Upper lobe of left lung (tissue), 4 donors: ENCODE measurements at regions not wholly inside any gene's neighbourhood (a gene's known extent, or its start where the extent isn't known, plus 50 kb on each side); places are given as distances from the start of the nearest gene placed in this dataset.

Experiments used
- CTCF ChIP-seq, 6 experiments: fragments of 450-650 bp in 4 of 6; fragments of 200-600 bp in 2 of 6; sonication (generic) in 2 of 6; IDR thresholded peaks; one replicate each; pipeline ENCODE4 v1.5.1; 2016 to 2019; ENCODE audit warnings: antibody characterized with exemption in 6 of 6
- EP300 ChIP-seq, 4 donors: sonication (generic); formaldehyde crosslinking; IDR thresholded peaks; one replicate each; pipeline ENCODE4 v1.5.1; 2017; ENCODE audit warnings: antibody characterized with exemption in 4 of 4, control low read depth in 2 of 4
- POLR2A ChIP-seq, 4 donors: fragments of 450-650 bp; IDR thresholded peaks; one replicate each; pipeline ENCODE4 v1.5.1; 2016 to 2017; ENCODE audit warnings: antibody characterized with exemption in 4 of 4, mild to moderate bottlenecking in 2 of 4
- POLR2AphosphoS5 ChIP-seq, 2 donors: sonication (generic); formaldehyde crosslinking; IDR thresholded peaks; one replicate each; pipeline ENCODE4 v1.5.1; 2017; ENCODE audit warnings: antibody characterized with exemption in 2 of 2

- TF ChIP-seq CTCF (IDR thresholded peaks at IDR 0.05) (no peak), POLR2AphosphoS5 (IDR thresholded peaks at IDR 0.05) (no peak), POLR2A (IDR thresholded peaks at IDR 0.05) (no peak), EP300 (IDR thresholded peaks at IDR 0.05) (no peak)
Measured at GRCh38 chr7:84362360-84362759, 167.8 kb upstream of the SEMA3A start.
